Effector memory CD8-positive, alpha-beta T cell (primary cell): ENCODE measurements at regions not wholly inside any gene's neighbourhood (a gene's known extent, or its start where the extent isn't known, plus 50 kb on each side); places are given as distances from the start of the nearest gene placed in this dataset.
"Not testable (repeated sequence)": the region's sequence is repeated elsewhere in the genome, so short reads cannot be mapped to it uniquely, and the experiment has no call there.

Experiments
- ATAC-seq: fragments of 150-1000 bp; cut with Tn5 transposase; replicated peaks from 2 replicates; pipeline ENCODE4 v1.10.0; 2021; ENCODE audit warnings: mild to moderate bottlenecking, moderate library complexity
- DNase-seq, 3 experiments: peaks; one replicate each; pipeline ENCODE4 v3.0.0; 2021
- H3K27ac Mint-ChIP-seq, 2 donors: one replicate each; pipeline ENCODE4 v1.8.0; 2022; ENCODE audit warnings: mild to moderate bottlenecking in 2 of 2, mixed read lengths in 2 of 2, moderate library complexity in 2 of 2
- H3K27me3 Mint-ChIP-seq, 2 donors: one replicate each; pipeline ENCODE4 v1.8.0; 2022; ENCODE audit warnings: mixed read lengths in 2 of 2
- H3K36me3 Mint-ChIP-seq: one replicate; pipeline ENCODE4 v1.8.0; 2022; ENCODE audit warnings: mild to moderate bottlenecking, moderate library complexity, mixed read lengths; ENCODE audit not compliant: insufficient read depth
- H3K4me1 Mint-ChIP-seq, 2 donors: one replicate each; pipeline ENCODE4 v1.8.0; 2022; ENCODE audit warnings: low read depth in 2 of 2, mixed read lengths in 2 of 2
- H3K4me3 Mint-ChIP-seq, 2 donors: one replicate each; pipeline ENCODE4 v1.8.0; 2022; ENCODE audit warnings: mild to moderate bottlenecking in 2 of 2, mixed read lengths in 2 of 2, moderate library complexity in 2 of 2
- H3K9me3 Mint-ChIP-seq, 2 donors: one replicate each; pipeline ENCODE4 v1.8.0; 2022; ENCODE audit warnings: mixed read lengths in 2 of 2

- H3K9me3 Mint-ChIP-seq, result peaks cover 31 to 38% of the 10 kb centered on the region in 2 donors
- H3K4me1 Mint-ChIP-seq, result not testable (repeated sequence)
These were observed 555.5 kb upstream of the ADGRL2 start for GRCh38 chr1:81245084-81245715.

GRCh38 chr1:81244612-81245011 is 556.1 kb upstream of the ADGRL2 start:
- not testable (repeated sequence) for H3K4me1 Mint-ChIP-seq, H3K36me3 Mint-ChIP-seq, H3K4me3 Mint-ChIP-seq, ATAC-seq, H3K27me3 Mint-ChIP-seq, H3K27ac Mint-ChIP-seq, DNase-seq
- peaks cover 28 to 38% of the 10 kb centered on the region in 2 donors for H3K9me3 Mint-ChIP-seq

More at GRCh38 chr1:81245084-81245715, 555.5 kb upstream of the ADGRL2 start:
- H3K27ac Mint-ChIP-seq, DNase-seq, ATAC-seq, H3K4me3 Mint-ChIP-seq, H3K27me3 Mint-ChIP-seq, H3K36me3 Mint-ChIP-seq: not testable (repeated sequence)

GRCh38 chr1:81242103-81242502 is 558.6 kb upstream of the ADGRL2 start:
- no peak overlapping the region for H3K4me3 Mint-ChIP-seq
- H3K4me1 Mint-ChIP-seq, result no peaks in the 10 kb centered on the region
- DNase-seq (no peak), ATAC-seq (no peak)
- no peaks in the 10 kb centered on the region for H3K36me3 Mint-ChIP-seq
- H3K27ac Mint-ChIP-seq, result no peak overlapping the region
- peaks cover 16 to 18% of the 10 kb centered on the region in 2 donors for H3K9me3 Mint-ChIP-seq
- H3K27me3 Mint-ChIP-seq, result no peaks in the 10 kb centered on the region

GRCh38 chr1:81238129-81238528 is 562.6 kb upstream of the ADGRL2 start:
- ATAC-seq, result no peak
- DNase-seq, result no peak
- H3K4me3 Mint-ChIP-seq, result no peak overlapping the region
- H3K9me3 Mint-ChIP-seq, result no peaks in the 10 kb centered on the region
- no peaks in the 10 kb centered on the region for H3K4me1 Mint-ChIP-seq
- no peaks in the 10 kb centered on the region for H3K36me3 Mint-ChIP-seq
- H3K27ac Mint-ChIP-seq, result no peak overlapping the region
- no peaks in the 10 kb centered on the region for H3K27me3 Mint-ChIP-seq

- no peak overlapping the region for H3K4me3 Mint-ChIP-seq
- ATAC-seq (no peak), DNase-seq (no peak)
- H3K9me3 Mint-ChIP-seq, result no peaks in the 10 kb centered on the region
- no peaks in the 10 kb centered on the region for H3K4me1 Mint-ChIP-seq
- H3K27me3 Mint-ChIP-seq, result no peaks in the 10 kb centered on the region
- no peak overlapping the region for H3K27ac Mint-ChIP-seq
- no peaks in the 10 kb centered on the region for H3K36me3 Mint-ChIP-seq
These were observed 563.2 kb upstream of the ADGRL2 start for GRCh38 chr1:81237473-81238089.

GRCh38 chr1:81234237-81234636 is 566.5 kb upstream of the ADGRL2 start:
- H3K4me3 Mint-ChIP-seq, result no peak overlapping the region
- no peak for ATAC-seq
- H3K4me1 Mint-ChIP-seq, result no peaks in the 10 kb centered on the region
- H3K9me3 Mint-ChIP-seq, result peaks cover 0 to 2% of the 10 kb centered on the region in 2 donors
- DNase-seq, result no peak
- no peak overlapping the region for H3K27ac Mint-ChIP-seq
- no peaks in the 10 kb centered on the region for H3K36me3 Mint-ChIP-seq
- no peaks in the 10 kb centered on the region for H3K27me3 Mint-ChIP-seq

- no peak for ATAC-seq
- DNase-seq, result no peak
- H3K9me3 Mint-ChIP-seq, result peaks cover 0 to 2% of the 10 kb centered on the region in 2 donors
- no peaks in the 10 kb centered on the region for H3K36me3 Mint-ChIP-seq
- no peaks in the 10 kb centered on the region for H3K27me3 Mint-ChIP-seq
- H3K4me3 Mint-ChIP-seq, result no peak overlapping the region
- no peaks in the 10 kb centered on the region for H3K4me1 Mint-ChIP-seq
- H3K27ac Mint-ChIP-seq, result no peak overlapping the region
These were observed 567.1 kb upstream of the ADGRL2 start for GRCh38 chr1:81233591-81233990.

GRCh38 chr1:81232420-81232819 is 568.3 kb upstream of the ADGRL2 start:
- H3K4me1 Mint-ChIP-seq, result no peaks in the 10 kb centered on the region
- H3K9me3 Mint-ChIP-seq, result peaks cover 0 to 2% of the 10 kb centered on the region in 2 donors
- H3K27ac Mint-ChIP-seq, result no peak overlapping the region
- ATAC-seq (no peak), DNase-seq (no peak)
- H3K27me3 Mint-ChIP-seq, result no peaks in the 10 kb centered on the region
- H3K4me3 Mint-ChIP-seq, result no peak overlapping the region
- H3K36me3 Mint-ChIP-seq, result no peaks in the 10 kb centered on the region

GRCh38 chr1:81231729-81232038 is 569.0 kb upstream of the ADGRL2 start:
- peaks cover 2% of the 10 kb centered on the region in 2 donors for H3K9me3 Mint-ChIP-seq
- H3K27me3 Mint-ChIP-seq, result no peaks in the 10 kb centered on the region
- H3K36me3 Mint-ChIP-seq, result no peaks in the 10 kb centered on the region
- no peak for DNase-seq
- H3K27ac Mint-ChIP-seq, result no peak overlapping the region
- H3K4me3 Mint-ChIP-seq, result no peak overlapping the region
- H3K4me1 Mint-ChIP-seq, result no peaks in the 10 kb centered on the region
- ATAC-seq, result no peak

- Mint-ChIP-seq H3K27me3 (no peaks in the 10 kb centered on the region), H3K27ac (no peak overlapping the region), H3K36me3 (no peaks in the 10 kb centered on the region), H3K4me1 (no peaks in the 10 kb centered on the region), H3K9me3 (peaks cover 2 to 6% of the 10 kb centered on the region in 2 donors), H3K4me3 (no peak overlapping the region)
- DNase-seq (no peak), ATAC-seq (no peak)
These were observed 569.6 kb upstream of the ADGRL2 start for GRCh38 chr1:81230983-81231728.

- DNase-seq (no peak), ATAC-seq (no peak)
- no peaks in the 10 kb centered on the region for H3K27me3 Mint-ChIP-seq
- H3K36me3 Mint-ChIP-seq, result no peaks in the 10 kb centered on the region
- H3K9me3 Mint-ChIP-seq, result peaks cover 3 to 6% of the 10 kb centered on the region in 2 donors
- H3K27ac Mint-ChIP-seq, result no peak overlapping the region
- no peaks in the 10 kb centered on the region for H3K4me1 Mint-ChIP-seq
- no peak overlapping the region for H3K4me3 Mint-ChIP-seq
These were observed 571.8 kb upstream of the ADGRL2 start for GRCh38 chr1:81228926-81229325.

- peaks cover 3 to 6% of the 10 kb centered on the region in 2 donors for H3K9me3 Mint-ChIP-seq
- no peak overlapping the region for H3K27ac Mint-ChIP-seq
- H3K4me3 Mint-ChIP-seq, result no peak overlapping the region
- no peaks in the 10 kb centered on the region for H3K27me3 Mint-ChIP-seq
- H3K4me1 Mint-ChIP-seq, result no peaks in the 10 kb centered on the region
- no peaks in the 10 kb centered on the region for H3K36me3 Mint-ChIP-seq
- ATAC-seq (no peak), DNase-seq (no peak)
These were observed 574.2 kb upstream of the ADGRL2 start for GRCh38 chr1:81226603-81226928.

- peaks cover 3 to 6% of the 10 kb centered on the region in 2 donors for H3K9me3 Mint-ChIP-seq
- no peaks in the 10 kb centered on the region for H3K36me3 Mint-ChIP-seq
- H3K4me1 Mint-ChIP-seq, result no peaks in the 10 kb centered on the region
- H3K4me3 Mint-ChIP-seq, result no peak overlapping the region
- H3K27me3 Mint-ChIP-seq, result no peaks in the 10 kb centered on the region
- H3K27ac Mint-ChIP-seq, result no peak overlapping the region
- DNase-seq, result no peak
- no peak for ATAC-seq
These were observed 574.7 kb upstream of the ADGRL2 start for GRCh38 chr1:81225789-81226602.
